Large intestine (tissue), 3 donors: ENCODE measurements at regions not wholly inside any gene's neighbourhood (a gene's known extent, or its start where the extent isn't known, plus 50 kb on each side); places are given as distances from the start of the nearest gene placed in this dataset.
"Not testable (repeated sequence)": the region's sequence is repeated elsewhere in the genome, so short reads cannot be mapped to it uniquely, and the experiment has no call there.

Experiments used
- DNase-seq, 2 donors: peaks; one replicate each; pipeline versions ENCODE4 v3.0.0 to v3.0.0-alpha.2; 2013
- H3K27ac ChIP-seq: one replicate; pipeline ENCODE4 v1.5.1; 2013; ENCODE audit warnings: low read length
- H3K27me3 ChIP-seq: 2 replicates; pipeline ENCODE4 v1.6.1; 2013; ENCODE audit warnings: low read length; ENCODE audit not compliant: control insufficient read depth, insufficient read depth
- H3K36me3 ChIP-seq: 2 replicates; pipeline ENCODE4 v1.6.1; 2013; ENCODE audit warnings: low read length; ENCODE audit not compliant: control insufficient read depth, insufficient read depth
- H3K4me1 ChIP-seq: one replicate; pipeline ENCODE4 v1.6.1; 2013; ENCODE audit warnings: low read length; ENCODE audit not compliant: control insufficient read depth, insufficient read depth
- H3K4me3 ChIP-seq: one replicate; pipeline ENCODE4 v1.5.1; 2013; ENCODE audit warnings: low read length
- H3K9me3 ChIP-seq: one replicate; pipeline ENCODE4 v1.6.1; 2013; ENCODE audit warnings: mild to moderate bottlenecking, low read depth, low read length, moderate library complexity; ENCODE audit not compliant: control insufficient read depth
- WGBS: methylation state at CpG from one replicate; pipeline ENCODE4 v1.1.5; 2013; ENCODE audit warnings: low lambda C conversion rate; ENCODE audit not compliant: insufficient coverage; 5-methylcytosine and 5-hydroxymethylcytosine counted together

DNA sequence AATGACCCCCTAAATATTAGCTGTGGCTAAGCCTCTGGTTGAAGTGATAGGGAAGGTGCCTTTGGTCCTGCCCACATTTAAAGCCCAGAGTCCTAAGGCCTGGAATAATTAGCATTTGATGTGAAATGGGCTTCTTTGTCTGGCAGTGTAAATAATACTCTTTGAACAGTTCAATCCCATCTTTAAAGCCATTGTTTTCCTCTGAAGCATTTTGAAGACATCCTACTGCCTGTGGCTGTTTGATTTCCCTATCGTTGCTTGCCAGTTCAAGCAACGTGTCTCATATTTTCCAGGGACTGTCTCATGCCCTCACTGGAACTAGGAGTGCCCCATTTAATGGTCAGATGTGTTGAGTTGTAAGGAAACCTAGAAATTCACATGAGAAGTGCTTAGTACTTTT lies 89.3 kb upstream of the BTN3A2 start:
- WGBS: 80% methylated on average over 2 of the region's 2 CpGs
- Histone ChIP-seq H3K27me3 (no peaks in the 10 kb centered on the region), H3K9me3 (no peaks in the 10 kb centered on the region), H3K27ac (no peak overlapping the region), H3K4me3 (no peak overlapping the region), H3K36me3 (peaks cover 2% of the 10 kb centered on the region), H3K4me1 (peaks cover 5% of the 10 kb centered on the region)
- no peak for DNase-seq

DNA sequence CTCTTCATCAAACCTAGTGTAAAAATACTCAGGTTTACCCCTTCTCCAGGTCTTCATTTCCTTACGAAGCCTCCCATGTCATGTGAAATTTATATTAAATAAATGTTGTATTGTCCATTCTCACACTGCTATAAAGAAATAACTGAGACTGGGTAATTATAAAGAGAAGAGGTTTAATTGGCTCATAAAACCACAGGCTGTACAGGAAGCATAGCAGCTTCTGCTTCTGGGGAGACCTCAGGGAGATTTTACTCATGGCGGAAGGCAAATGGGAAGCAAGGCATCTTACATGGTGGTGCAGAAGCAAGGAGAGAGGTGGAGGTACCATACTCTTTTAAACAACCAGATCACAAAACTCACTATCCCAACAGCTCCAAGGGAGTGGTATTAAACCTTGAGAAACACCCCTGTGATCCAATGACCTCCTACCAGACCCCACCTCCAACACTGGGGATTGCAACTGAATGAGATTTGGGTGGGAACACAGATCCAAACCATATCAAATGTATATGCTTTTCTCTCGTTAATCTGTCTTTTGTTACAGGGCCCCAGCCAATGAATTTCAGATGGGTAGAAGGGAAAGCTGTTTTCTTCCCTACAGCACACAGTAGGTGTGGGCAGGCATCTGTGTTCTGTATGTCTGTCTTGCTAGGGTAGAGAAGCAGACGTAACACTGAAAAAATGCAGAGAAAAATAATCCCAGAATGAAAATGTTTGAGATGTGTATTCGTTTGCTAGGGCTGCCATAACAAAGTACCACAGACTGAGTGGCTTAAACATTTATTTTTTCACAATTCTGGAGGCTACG lies 88.0 kb upstream of the BTN3A2 start:
- no peak overlapping the region for H3K4me3 ChIP-seq
- no peaks in the 10 kb centered on the region for H3K27me3 ChIP-seq
- H3K4me1 ChIP-seq: peaks cover 5% of the 10 kb centered on the region
- no peak for DNase-seq
- no peaks in the 10 kb centered on the region for H3K9me3 ChIP-seq
- no CpG with 5 or more reads among the region's 6 CpGs for WGBS
- H3K27ac ChIP-seq: no peak overlapping the region
- peaks cover 6% of the 10 kb centered on the region for H3K36me3 ChIP-seq

- Histone ChIP-seq H3K27me3 (no peaks in the 10 kb centered on the region), H3K4me3 (no peak overlapping the region), H3K27ac (no peak overlapping the region), H3K4me1 (peaks cover 3% of the 10 kb centered on the region), H3K36me3 (peaks cover 6% of the 10 kb centered on the region), H3K9me3 (no peaks in the 10 kb centered on the region)
- DNase-seq: no peak
- WGBS: 71% methylated on average over 1 of the region's 1 CpG
Observed at GRCh38 chr6:26278536-26278935, 86.5 kb upstream of the BTN3A2 start.

GRCh38 chr6:26279371-26279770 lies 85.6 kb upstream of the BTN3A2 start:
- WGBS: no CpG with 5 or more reads among the region's 5 CpGs
- H3K27me3 ChIP-seq, H3K27ac ChIP-seq, H3K4me3 ChIP-seq, H3K9me3 ChIP-seq, H3K4me1 ChIP-seq, H3K36me3 ChIP-seq, DNase-seq: not testable (repeated sequence)

GRCh38 chr6:26280407-26280806 lies 84.6 kb upstream of the BTN3A2 start:
- Histone ChIP-seq H3K27ac (no peak overlapping the region), H3K27me3 (no peaks in the 10 kb centered on the region), H3K4me3 (no peak overlapping the region), H3K9me3 (no peaks in the 10 kb centered on the region), H3K4me1 (peaks cover 2% of the 10 kb centered on the region), H3K36me3 (peaks cover 6% of the 10 kb centered on the region)
- DNase-seq: no peak
- WGBS: 100% methylated on average over 1 of the region's 1 CpG

DNA sequence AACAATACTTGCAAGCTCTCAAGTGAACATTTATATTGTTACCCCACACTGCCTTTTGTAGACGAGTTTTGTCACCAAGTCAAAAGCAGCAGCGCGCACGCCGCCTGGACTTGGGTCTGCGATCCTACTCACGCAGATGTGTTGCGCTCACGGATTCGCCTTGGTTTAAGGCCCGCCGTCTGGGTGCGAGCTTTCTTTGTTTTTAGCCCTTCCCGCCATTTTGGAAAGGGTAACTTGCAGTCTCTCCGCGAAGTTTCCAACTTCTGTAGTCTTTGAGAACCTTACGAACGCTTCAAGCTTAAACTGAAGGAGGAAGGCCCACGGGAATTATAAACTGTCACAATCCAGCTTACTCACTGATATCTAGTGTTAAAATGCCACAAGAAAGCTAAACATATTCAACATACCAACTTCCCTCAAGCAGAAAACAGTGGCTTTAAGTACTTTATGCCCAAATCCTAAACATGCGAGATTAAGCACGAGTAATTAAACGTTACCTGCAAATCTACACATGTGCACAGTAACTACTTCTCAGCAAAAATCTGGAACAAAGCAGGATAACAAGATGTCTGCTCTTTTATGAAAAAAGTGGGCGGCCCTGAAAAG lies 80.4 kb upstream of the BTN3A2 start:
- peak overlapping the region; percentile 97 for H3K27ac ChIP-seq
- H3K27me3 ChIP-seq: no peaks in the 10 kb centered on the region
- DNase-seq: peak in 1 of 2 donors; percentile 74
- peaks cover 4% of the 10 kb centered on the region for H3K36me3 ChIP-seq
- no CpG with 5 or more reads among the region's 23 CpGs for WGBS
- peak overlapping the region; percentile 68 for H3K4me3 ChIP-seq
- H3K4me1 ChIP-seq: peaks cover 2% of the 10 kb centered on the region
- peaks cover 2% of the 10 kb centered on the region for H3K9me3 ChIP-seq

- Histone ChIP-seq H3K9me3 (peaks cover 2% of the 10 kb centered on the region), H3K4me1 (peaks cover 2% of the 10 kb centered on the region), H3K36me3 (peaks cover 4% of the 10 kb centered on the region), H3K27me3 (no peaks in the 10 kb centered on the region), H3K27ac (peak overlapping the region; percentile 97), H3K4me3 (peak overlapping the region; percentile 68)
- DNase-seq: peak; percentile 99 to 100
- WGBS: no CpG with 5 or more reads among the region's 53 CpGs
Observed at GRCh38 chr6:26285143-26286134, 79.6 kb upstream of the BTN3A2 start.

- Histone ChIP-seq H3K9me3 (peaks cover 2% of the 10 kb centered on the region), H3K36me3 (no peaks in the 10 kb centered on the region), H3K4me3 (peak overlapping the region; percentile 68), H3K4me1 (peaks cover 2% of the 10 kb centered on the region), H3K27me3 (no peaks in the 10 kb centered on the region), H3K27ac (peak overlapping the region; percentile 97)
- DNase-seq: peak; percentile 88 to 89
- WGBS: 0% methylated on average over 1 of the region's 18 CpGs
Observed at GRCh38 chr6:26286168-26286877, 78.7 kb upstream of the BTN3A2 start.

DNA sequence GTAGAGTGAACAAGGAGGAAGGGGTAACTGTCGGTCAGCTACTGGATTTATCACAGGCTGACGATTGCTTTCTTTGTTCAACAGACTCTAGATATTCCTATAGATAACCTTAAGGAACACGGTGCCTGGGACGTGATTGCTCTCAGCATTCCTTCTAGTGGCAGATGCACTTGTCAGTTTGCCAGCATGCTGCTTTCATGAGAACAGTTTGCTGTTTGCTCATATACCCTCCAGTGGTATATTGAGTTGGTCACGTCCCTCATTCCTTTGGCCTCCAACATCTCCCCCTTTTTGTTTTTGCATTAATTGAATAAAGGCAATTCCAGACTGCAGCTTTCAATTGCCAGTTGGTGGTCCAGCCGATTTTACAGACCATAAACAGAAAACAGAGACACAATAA lies 76.8 kb upstream of the BTN3A2 start:
- DNase-seq: no peak
- Histone ChIP-seq H3K27ac (no peak overlapping the region), H3K4me1 (peaks cover 2% of the 10 kb centered on the region), H3K27me3 (no peaks in the 10 kb centered on the region), H3K4me3 (no peak overlapping the region), H3K9me3 (peaks cover 2% of the 10 kb centered on the region), H3K36me3 (no peaks in the 10 kb centered on the region)
- no CpG with 5 or more reads among the region's 6 CpGs for WGBS

DNA sequence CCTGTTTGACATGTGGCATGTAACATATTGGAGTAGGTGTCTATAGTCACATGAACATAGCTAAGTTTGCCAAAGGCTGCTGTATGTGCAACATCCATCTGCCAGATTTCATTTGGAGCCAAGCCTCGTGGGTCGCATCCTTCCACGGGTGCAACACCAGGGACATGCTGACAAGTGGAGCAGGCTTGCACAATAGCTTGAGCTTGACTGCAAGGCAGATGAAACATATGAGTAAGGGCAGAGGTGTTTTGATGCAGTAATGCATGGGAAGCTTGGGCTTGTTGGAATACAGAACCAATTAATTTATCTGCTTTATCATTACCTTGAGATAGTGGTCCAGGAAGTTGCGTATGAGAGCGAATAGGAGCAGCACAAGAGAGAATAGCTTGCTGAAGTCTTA lies 74.1 kb upstream of the BTN3A2 start:
- no peak overlapping the region for H3K27ac ChIP-seq
- H3K9me3 ChIP-seq: peaks cover 2% of the 10 kb centered on the region
- H3K4me1 ChIP-seq: peaks cover 8% of the 10 kb centered on the region
- H3K36me3 ChIP-seq: no peaks in the 10 kb centered on the region
- WGBS: no CpG with 5 or more reads among the region's 5 CpGs
- no peaks in the 10 kb centered on the region for H3K27me3 ChIP-seq
- DNase-seq: no peak
- no peak overlapping the region for H3K4me3 ChIP-seq
